Neural cell (in vitro differentiated cells): ENCODE measurements at regions not wholly inside any gene's neighbourhood (a gene's known extent, or its start where the extent isn't known, plus 50 kb on each side); places are given as distances from the start of the nearest gene placed in this dataset.
"Not testable (repeated sequence)": the region's sequence is repeated elsewhere in the genome, so short reads cannot be mapped to it uniquely, and the experiment has no call there.

Experiments used
- H2AFZ ChIP-seq: fragments of 200-600, 300-800 bp; sonication (generic), shearing (Covaris generic); 2 replicates; pipeline ENCODE4 v1.6.0; 2014; ENCODE audit warnings: low read depth, mild to moderate bottlenecking, antibody characterized with exemption, low read length, moderate library complexity
- H3F3A ChIP-seq: fragments of 200-600 bp; shearing (Covaris generic); 2 replicates; pipeline ENCODE4 v1.6.1; 2016; ENCODE audit warnings: mild to moderate bottlenecking, moderate library complexity, mixed read lengths, antibody characterized with exemption, low read length; ENCODE audit not compliant: insufficient read depth, poor library complexity, severe bottlenecking
- H3K27ac ChIP-seq: fragments of 200-600, 300-800 bp; sonication (generic), shearing (Covaris generic); 2 replicates; pipeline ENCODE4 v1.5.1; 2014; ENCODE audit warnings: mild to moderate bottlenecking, low read length, moderate library complexity
- H3K27me3 ChIP-seq: fragments of 300-800, 200-600 bp; sonication (generic), shearing (Covaris generic); 2 replicates; pipeline ENCODE4 v1.6.0; 2014; ENCODE audit warnings: mild to moderate bottlenecking, low read depth, low read length, moderate library complexity; ENCODE audit not compliant: insufficient read depth
- H3K36me3 ChIP-seq: fragments of 300-800, 200-600 bp; sonication (generic), shearing (Covaris generic); 2 replicates; pipeline ENCODE4 v1.5.1; 2014; ENCODE audit warnings: mild to moderate bottlenecking, antibody characterized with exemption, low read length, moderate library complexity; ENCODE audit not compliant: insufficient read depth
- H3K4me2 ChIP-seq: fragments of 300-800, 200-600 bp; sonication (generic), shearing (Covaris generic); 2 replicates; pipeline ENCODE4 v1.6.0; 2014; ENCODE audit warnings: mild to moderate bottlenecking, low read length
- H3K4me3 ChIP-seq: fragments of 300-800, 200-600 bp; sonication (generic), shearing (Covaris generic); 2 replicates; pipeline ENCODE4 v1.5.1; 2014; ENCODE audit warnings: mild to moderate bottlenecking, low read length, moderate library complexity
- H3K79me2 ChIP-seq: fragments of 200-600 bp; shearing (Covaris generic); replicated peaks from 2 replicates; pipeline ENCODE4 v1.6.0; 2014; ENCODE audit warnings: mild to moderate bottlenecking, low read length, moderate library complexity; ENCODE audit not compliant: insufficient read depth
- H3K9ac ChIP-seq: fragments of 300-800, 200-600 bp; sonication (generic), shearing (Covaris generic); 2 replicates; pipeline ENCODE4 v1.6.1; 2016; ENCODE audit warnings: mild to moderate bottlenecking, low read length, mixed read lengths
- H3K9me2 ChIP-seq: fragments of 200-600 bp; shearing (Covaris generic); 2 replicates; pipeline ENCODE4 v1.6.1; 2016; ENCODE audit warnings: mild to moderate bottlenecking, low read length, mixed read lengths; ENCODE audit not compliant: insufficient read depth
- H3K9me3 ChIP-seq: fragments of 200-600, 300-800 bp; sonication (generic), shearing (Covaris generic); 2 replicates; pipeline ENCODE4 v1.6.1; 2016; ENCODE audit warnings: mild to moderate bottlenecking, mixed run types, low read length, moderate library complexity, mixed read lengths
- H4K20me1 ChIP-seq: fragments of 200-600 bp; shearing (Covaris generic); 2 replicates; pipeline ENCODE4 v1.6.1; 2016; ENCODE audit warnings: mild to moderate bottlenecking, mixed run types; ENCODE audit not compliant: insufficient read depth
- EP300 ChIP-seq: fragments of 450-650 bp; conservative IDR thresholded peaks from 2 replicates; pipeline ENCODE4 v1.6.1; 2014; ENCODE audit warnings: antibody characterized with exemption, mild to moderate bottlenecking, moderate library complexity; ENCODE audit not compliant: poor library complexity, severe bottlenecking
- EZH2 ChIP-seq: fragments of 200-600, 300-800 bp; shearing (Covaris generic), sonication (generic); IDR thresholded peaks from 2 replicates; pipeline ENCODE4 v1.6.1; 2014; ENCODE audit warnings: antibody characterized with exemption, low read length, borderline replicate concordance, mild to moderate bottlenecking; ENCODE audit not compliant: insufficient read depth, poor library complexity, severe bottlenecking
- MXI1 ChIP-seq: fragments of 450-650 bp; conservative IDR thresholded peaks from 2 replicates; pipeline ENCODE4 v1.6.1; 2014; ENCODE audit warnings: antibody characterized with exemption, mild to moderate bottlenecking; ENCODE audit not compliant: poor library complexity, severe bottlenecking
- POLR2AphosphoS5 ChIP-seq: IDR thresholded peaks from 2 replicates; pipeline ENCODE4 v1.6.1; 2012
- RAD21 ChIP-seq: fragments of 450-650 bp; conservative IDR thresholded peaks from 2 replicates; pipeline ENCODE4 v1.6.1; 2014; ENCODE audit warnings: antibody characterized with exemption, mild to moderate bottlenecking, moderate library complexity
- SMC3 ChIP-seq: fragments of 450-650 bp; conservative IDR thresholded peaks from 2 replicates; pipeline ENCODE4 v1.6.1; 2014; ENCODE audit warnings: antibody characterized with exemption, mild to moderate bottlenecking, moderate library complexity; ENCODE audit not compliant: poor library complexity
- TAF1 ChIP-seq: IDR thresholded peaks from 2 replicates; pipeline ENCODE4 v1.6.1; 2012; ENCODE audit warnings: low read depth
- TF ChIP-seq, protein P1 (sequence below): fragments of 450-650 bp; IDR thresholded peaks from 2 replicates; pipeline ENCODE4 v1.5.1; 2014; ENCODE audit warnings: antibody characterized with exemption, mild to moderate bottlenecking, moderate library complexity; ENCODE audit not compliant: poor library complexity, severe bottlenecking
- TF ChIP-seq, protein P2 (sequence below): IDR thresholded peaks from 2 replicates; pipeline ENCODE4 v1.6.1; 2012; ENCODE audit warnings: borderline replicate concordance

DNA sequence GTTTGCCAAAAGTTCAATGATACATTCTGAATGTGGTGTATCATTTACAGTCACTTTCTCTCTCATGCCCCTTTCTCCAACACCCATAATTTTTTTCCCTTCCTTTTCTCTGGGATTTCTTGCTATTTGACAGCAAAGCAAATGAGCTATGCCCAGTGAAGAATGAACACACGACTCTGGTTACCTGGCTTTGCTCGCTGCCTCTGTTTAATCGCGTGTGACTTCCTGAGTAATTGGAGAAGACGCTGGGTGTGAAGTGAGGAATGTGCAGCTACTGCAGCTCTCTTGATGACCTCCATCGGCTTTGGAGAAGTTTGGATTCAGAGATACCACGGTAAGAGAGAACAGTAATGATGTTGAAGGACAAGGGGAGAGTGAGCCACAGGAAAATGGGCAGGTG is 651.8 kb downstream of the KIF4B start:
- Histone ChIP-seq H3F3A (no peaks in the 10 kb centered on the region), H3K9me3 (no peaks in the 10 kb centered on the region), H2AFZ (no peak overlapping the region), H3K79me2 (no peaks in the 10 kb centered on the region), H3K9me2 (no peaks in the 10 kb centered on the region), H3K4me2 (no peak overlapping the region), H4K20me1 (no peaks in the 10 kb centered on the region), H3K4me3 (no peak overlapping the region), H3K36me3 (no peaks in the 10 kb centered on the region), H3K9ac (no peak overlapping the region), H3K27ac (no peak overlapping the region), H3K27me3 (no peaks in the 10 kb centered on the region)
- no peak for TF ChIP-seq MXI1
- TF ChIP-seq TAF1: no peak
- TF ChIP-seq, protein P1, sequence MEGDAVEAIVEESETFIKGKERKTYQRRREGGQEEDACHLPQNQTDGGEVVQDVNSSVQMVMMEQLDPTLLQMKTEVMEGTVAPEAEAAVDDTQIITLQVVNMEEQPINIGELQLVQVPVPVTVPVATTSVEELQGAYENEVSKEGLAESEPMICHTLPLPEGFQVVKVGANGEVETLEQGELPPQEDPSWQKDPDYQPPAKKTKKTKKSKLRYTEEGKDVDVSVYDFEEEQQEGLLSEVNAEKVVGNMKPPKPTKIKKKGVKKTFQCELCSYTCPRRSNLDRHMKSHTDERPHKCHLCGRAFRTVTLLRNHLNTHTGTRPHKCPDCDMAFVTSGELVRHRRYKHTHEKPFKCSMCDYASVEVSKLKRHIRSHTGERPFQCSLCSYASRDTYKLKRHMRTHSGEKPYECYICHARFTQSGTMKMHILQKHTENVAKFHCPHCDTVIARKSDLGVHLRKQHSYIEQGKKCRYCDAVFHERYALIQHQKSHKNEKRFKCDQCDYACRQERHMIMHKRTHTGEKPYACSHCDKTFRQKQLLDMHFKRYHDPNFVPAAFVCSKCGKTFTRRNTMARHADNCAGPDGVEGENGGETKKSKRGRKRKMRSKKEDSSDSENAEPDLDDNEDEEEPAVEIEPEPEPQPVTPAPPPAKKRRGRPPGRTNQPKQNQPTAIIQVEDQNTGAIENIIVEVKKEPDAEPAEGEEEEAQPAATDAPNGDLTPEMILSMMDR: no peak
- TF ChIP-seq, protein P2, sequence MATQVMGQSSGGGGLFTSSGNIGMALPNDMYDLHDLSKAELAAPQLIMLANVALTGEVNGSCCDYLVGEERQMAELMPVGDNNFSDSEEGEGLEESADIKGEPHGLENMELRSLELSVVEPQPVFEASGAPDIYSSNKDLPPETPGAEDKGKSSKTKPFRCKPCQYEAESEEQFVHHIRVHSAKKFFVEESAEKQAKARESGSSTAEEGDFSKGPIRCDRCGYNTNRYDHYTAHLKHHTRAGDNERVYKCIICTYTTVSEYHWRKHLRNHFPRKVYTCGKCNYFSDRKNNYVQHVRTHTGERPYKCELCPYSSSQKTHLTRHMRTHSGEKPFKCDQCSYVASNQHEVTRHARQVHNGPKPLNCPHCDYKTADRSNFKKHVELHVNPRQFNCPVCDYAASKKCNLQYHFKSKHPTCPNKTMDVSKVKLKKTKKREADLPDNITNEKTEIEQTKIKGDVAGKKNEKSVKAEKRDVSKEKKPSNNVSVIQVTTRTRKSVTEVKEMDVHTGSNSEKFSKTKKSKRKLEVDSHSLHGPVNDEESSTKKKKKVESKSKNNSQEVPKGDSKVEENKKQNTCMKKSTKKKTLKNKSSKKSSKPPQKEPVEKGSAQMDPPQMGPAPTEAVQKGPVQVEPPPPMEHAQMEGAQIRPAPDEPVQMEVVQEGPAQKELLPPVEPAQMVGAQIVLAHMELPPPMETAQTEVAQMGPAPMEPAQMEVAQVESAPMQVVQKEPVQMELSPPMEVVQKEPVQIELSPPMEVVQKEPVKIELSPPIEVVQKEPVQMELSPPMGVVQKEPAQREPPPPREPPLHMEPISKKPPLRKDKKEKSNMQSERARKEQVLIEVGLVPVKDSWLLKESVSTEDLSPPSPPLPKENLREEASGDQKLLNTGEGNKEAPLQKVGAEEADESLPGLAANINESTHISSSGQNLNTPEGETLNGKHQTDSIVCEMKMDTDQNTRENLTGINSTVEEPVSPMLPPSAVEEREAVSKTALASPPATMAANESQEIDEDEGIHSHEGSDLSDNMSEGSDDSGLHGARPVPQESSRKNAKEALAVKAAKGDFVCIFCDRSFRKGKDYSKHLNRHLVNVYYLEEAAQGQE: no peak
- TF ChIP-seq RAD21: no peak
- no peak for TF ChIP-seq SMC3
- no peak for TF ChIP-seq EP300
- TF ChIP-seq EZH2: no peak
- no peak for TF ChIP-seq POLR2AphosphoS5

DNA sequence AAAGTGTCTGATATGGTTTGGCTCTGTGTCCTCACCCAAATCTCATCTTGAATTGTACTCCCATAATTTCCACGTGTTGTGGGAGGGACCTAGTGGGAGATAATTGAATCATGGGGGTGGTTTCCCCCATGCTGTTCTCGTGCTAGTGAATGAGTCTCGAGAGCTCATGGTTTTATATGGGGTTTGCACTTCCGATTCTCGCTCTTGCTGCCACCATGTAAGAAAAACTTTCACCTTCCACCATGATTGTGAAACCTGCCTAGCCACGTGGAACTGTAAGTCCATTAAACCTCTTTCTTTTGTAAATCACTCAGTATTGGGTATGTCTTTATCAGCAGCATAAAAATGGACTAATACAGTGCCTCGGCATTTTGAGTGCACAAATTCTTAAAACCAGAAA is 655.0 kb upstream of the SGCD start:
- H3K27ac ChIP-seq, H3K9me3 ChIP-seq, H3K9ac ChIP-seq, H3K27me3 ChIP-seq, H4K20me1 ChIP-seq, H2AFZ ChIP-seq, H3F3A ChIP-seq, H3K9me2 ChIP-seq, H3K36me3 ChIP-seq, H3K4me3 ChIP-seq, H3K4me2 ChIP-seq, H3K79me2 ChIP-seq: not testable (repeated sequence)

DNA sequence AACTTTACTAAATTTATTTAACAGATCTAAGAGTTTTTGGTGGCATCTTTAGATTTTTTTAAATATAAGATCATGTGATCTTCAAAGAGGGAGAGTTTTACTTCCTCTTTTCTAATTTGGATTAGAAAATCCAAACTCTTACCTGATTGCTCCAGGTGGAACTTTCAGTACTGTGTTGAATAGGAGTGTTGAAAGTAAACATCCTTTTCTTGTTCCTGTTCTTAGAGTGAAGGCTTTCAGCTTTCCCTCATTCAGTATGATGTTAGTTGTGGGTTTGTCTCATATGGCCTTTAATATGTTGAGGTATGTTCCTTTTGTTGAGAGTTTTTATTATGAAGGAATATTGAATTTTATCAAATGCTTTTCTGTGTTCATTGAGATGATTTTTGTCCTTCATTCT is 650.0 kb upstream of the SGCD start:
- H4K20me1 ChIP-seq: no peaks in the 10 kb centered on the region

More for the DNA sequence above, 650.0 kb upstream of the SGCD start:
- no peak overlapping the region for H3K27ac ChIP-seq
- TF ChIP-seq SMC3: no peak
- no peak for TF ChIP-seq EP300
- no peak for TF ChIP-seq MXI1
- no peak for TF ChIP-seq POLR2AphosphoS5
- TF ChIP-seq RAD21: no peak
- TF ChIP-seq, protein P1: no peak
- no peak for TF ChIP-seq TAF1
- no peak overlapping the region for H3K4me3 ChIP-seq
- no peaks in the 10 kb centered on the region for H3K9me2 ChIP-seq
- H3K36me3 ChIP-seq: no peaks in the 10 kb centered on the region
- H3F3A ChIP-seq: no peaks in the 10 kb centered on the region
- H3K27me3 ChIP-seq: no peaks in the 10 kb centered on the region
- no peaks in the 10 kb centered on the region for H3K79me2 ChIP-seq
- H3K9ac ChIP-seq: no peak overlapping the region
- H3K9me3 ChIP-seq: no peaks in the 10 kb centered on the region
- no peak overlapping the region for H3K4me2 ChIP-seq
- H2AFZ ChIP-seq: no peak overlapping the region
